Stromal cell of bone marrow (primary cell): ENCODE measurements at regions not wholly inside any gene's neighbourhood (a gene's known extent, or its start where the extent isn't known, plus 50 kb on each side); places are given as distances from the start of the nearest gene placed in this dataset.
A peak's percentile ranks its signal among the peaks of the same experiment; 100 is the strongest.

Source experiments
- DNase-seq: peaks from one replicate; pipeline ENCODE4 v3.0.0-alpha.2; 2012; ENCODE audit warnings: low read depth

DNA sequence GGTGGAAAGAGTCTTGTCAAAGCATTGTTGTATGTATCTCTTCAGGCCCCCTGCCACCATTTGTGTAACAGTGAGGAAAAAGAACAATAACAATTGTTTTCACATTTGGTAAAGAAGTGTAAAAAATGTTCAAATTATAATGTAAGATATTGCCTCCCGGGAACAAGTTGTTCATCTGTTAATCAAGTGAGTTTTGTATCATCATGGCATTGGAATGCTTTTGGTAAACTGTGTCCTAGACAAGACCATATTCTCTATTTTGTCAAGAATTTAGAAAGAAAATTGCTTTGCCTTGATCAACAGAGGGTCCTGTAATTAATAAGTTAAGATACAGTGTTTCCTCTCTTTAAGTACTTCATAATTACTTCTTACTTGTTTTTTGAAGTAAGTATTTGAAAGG lies 692.0 kb upstream of the NR5A2 start:
- DNase-seq: no peak

DNA sequence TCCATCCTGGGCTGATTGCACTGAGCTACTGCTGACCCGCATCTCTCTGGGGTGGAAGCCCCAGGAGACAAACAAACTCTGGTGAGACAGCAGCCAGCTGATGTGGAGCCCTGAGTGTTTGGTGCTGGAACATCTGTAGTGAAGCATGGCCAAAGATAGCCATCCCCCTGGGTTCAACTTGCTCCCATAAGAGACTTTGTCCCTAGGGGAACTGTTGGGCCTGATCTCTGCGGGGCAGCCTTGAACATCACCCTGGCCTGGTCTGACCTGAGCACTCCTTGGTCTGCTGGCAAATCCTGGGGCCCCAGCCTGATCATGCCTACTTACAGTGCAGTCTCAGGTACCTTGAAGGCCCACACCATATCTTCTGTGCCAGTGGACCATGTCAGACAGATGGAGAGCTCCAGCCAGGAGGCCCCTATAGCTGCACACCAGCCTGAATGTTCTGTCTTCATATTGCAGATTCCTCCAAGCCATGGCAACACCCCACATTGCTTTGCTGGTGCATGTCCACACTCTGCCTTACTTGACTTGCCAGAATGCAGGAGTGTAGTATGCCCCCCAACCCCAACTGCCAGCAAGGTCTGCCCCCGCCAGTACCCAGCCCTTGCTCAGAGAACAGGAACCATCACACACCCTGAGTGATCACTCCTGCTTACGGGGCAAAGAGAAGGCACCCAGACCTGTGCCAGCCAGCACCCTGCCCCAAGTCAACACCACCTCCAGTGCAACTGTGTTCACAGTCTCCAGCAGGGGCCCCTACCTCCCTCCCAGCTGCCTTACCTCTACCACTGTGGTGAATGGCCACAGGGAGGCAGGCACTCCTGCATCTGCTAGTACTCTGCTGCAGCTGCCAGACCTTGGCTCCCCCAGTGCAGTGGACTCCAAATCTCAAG lies 690.5 kb upstream of the NR5A2 start:
- no peak for DNase-seq

DNA sequence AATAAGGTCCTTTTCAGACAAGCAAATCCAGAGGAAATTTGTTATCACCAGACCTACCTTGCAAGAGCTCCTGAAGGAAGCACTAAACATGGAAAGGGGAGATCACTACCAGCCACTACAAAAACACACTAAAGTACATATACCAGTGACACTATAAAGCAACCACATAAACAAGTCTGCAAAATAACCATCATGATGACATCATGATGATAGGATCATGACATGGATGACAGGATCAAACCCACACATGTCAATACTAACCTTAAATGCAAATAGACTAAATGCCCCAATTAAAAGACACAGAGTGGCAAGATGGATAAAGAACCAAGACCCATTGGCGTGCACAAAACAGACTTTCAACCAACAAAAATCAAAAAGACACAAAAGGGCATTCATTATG lies 688.8 kb upstream of the NR5A2 start:
- DNase-seq: no peak

DNA sequence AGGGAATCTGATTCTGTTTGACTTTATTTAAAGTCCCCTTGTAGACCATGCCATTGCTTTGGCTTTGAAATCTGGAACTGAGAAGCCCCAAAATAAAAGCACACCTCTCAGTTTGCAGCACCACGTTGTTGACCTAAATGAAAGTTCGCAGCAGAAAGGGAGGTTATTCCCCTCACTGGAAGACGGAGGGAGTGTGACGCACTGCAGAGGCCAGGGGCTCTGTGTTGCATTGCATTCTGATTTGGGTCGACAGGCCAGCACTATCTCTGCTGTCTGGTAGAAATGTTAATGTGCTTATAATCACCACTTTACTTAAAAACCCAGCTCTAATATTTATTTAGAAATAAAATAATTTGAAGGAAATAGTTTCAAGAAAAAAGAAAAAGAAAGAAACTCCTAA lies 675.2 kb upstream of the NR5A2 start:
- no peak for DNase-seq

DNA sequence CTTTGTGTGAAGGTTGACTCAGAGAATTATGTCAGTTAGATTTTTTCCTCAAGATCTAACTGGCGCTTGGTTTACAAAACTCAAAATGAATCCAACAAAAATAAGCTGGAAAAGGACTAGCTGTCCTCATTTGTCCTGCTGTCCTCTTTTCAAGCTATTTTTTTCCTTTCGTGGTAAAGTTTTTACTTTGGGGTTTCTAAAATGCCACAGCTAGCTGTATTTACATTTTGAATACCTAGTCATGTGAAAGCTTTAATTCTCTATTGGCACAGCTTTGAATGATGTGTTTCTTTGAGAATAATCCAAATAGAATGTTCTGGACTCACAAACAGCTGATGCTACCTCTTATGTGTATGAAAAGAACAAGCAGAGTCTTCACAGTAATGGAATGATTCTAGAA lies 673.6 kb upstream of the NR5A2 start:
- DNase-seq: peak; percentile 6

DNA sequence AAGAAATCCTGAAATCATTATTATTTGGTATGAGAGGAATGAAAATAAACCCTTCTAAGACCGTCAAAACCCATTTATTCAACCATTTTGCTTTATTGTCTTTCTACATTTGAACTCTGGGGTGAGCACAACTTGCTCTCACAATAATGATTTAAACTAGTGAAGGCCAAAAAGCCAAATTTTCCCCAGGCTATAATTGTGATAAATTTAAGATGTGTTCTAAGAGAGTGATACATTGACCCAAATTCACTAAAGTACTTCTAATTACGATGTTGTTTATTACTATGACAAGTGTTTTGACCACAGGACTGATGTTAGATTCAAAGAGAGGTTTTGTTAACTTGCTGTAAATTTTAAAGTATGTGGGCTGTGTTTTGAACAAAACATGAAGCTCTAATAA lies 670.9 kb upstream of the NR5A2 start:
- DNase-seq: no peak

DNA sequence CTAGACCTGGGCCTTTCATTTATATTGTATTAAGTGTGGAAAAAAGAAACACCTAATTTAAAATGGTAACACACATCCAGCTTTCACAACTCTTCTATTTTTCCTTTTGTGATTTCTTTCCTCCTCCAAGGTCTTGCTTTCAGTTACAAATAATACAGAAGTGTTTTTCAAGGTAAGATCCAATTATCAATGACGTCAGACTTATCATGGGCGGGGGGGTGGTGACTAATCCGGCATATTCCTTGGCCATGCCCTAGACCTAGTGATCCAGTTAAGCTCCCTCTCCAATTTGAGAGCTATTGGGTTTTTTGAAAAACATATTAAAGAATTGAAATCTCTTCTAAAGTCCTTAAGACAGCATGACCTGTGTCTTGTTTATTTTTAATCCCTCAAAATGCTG lies 669.9 kb upstream of the NR5A2 start:
- DNase-seq: no peak

DNA sequence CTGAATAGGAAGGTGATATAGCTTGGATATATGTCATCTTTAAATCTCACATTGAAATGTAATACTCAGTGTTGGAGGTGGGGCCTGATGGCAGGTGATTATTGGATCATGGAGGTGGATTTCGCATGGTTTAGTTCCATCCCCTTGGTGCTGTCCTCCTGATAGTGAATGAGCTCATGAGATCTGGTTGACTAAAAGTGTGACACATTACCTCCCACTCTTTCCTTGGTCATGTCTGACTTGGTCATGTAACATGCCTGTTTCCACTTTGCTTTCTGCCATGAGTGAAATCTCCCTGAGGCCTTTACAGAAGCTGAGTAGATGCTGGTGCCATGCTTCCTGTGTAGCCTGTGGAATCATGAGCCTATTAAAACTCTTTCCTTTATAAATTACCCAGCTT lies 664.5 kb upstream of the NR5A2 start:
- no peak for DNase-seq

DNA sequence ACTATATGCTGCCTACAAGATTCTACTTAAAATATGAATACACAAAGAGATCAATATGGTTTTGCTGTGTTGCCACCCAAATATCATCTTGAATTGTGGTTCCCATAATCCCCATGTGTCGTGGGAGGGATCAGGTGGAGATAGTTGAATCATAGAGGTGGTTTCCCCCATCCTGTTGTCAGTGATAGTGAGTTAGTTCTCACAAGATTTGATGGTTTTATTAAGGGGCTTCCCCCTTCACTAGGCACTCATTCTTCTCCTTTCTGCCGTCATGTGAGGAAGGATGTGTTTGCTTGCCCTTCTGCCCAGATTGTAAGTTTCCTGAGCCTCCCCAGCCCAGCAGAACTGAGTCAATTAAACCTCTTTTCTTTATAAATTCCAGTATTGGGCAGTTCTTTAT lies 654.4 kb upstream of the NR5A2 start:
- no peak for DNase-seq

DNA sequence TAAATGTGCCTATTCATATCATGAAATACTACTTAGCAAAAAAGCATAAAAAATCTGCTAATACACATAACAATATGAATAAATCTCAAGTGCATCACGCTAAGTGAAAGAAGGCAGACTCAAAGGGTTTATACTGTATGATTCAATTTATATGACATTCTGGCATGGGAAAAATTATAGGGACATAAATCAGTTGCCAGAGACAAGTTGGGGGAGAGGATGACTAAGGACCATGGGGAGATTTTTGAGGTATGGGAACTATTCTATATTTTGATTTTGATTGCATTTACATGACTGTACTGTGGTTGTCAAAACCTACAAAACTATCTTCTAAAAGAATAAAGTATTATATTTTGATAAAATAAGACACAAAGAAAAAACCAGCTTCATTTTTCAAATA lies 650.3 kb upstream of the NR5A2 start:
- DNase-seq: no peak

DNA sequence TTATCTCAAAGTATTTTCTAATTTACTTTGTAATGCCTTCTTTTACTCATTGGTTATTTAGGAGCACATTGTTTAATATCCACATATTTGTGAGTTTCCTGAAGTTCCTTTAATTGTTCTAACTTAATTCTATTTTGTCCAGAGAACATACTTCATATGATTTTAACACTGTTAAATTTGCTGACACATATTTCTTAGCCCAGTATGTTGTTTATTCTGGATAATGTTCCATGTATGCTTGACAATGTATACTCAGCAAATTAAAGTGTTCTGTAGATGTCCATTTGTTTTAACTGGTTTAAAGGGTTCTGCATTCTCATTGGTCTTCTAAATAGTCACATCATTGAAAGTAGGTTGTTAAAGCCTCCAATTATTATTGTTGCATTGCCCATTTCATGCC lies 643.7 kb upstream of the NR5A2 start:
- no peak for DNase-seq

DNA sequence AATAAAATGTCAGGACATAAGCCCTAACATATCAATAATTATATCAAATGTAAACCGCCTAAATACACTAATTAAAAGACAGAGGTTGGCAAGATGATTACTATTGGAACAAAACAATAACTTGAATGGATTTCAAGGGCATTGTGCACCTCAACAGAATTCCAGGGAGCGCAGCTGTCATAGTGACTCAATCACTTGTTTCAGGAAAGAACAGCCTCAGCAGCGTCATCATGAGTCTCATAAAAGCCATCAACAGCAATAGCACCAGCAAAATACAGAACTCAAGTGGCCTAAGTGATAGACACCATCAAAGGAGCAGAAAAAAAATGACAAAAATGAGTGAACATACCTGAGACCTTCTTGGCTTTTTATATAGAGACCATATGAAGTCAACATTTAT lies 632.7 kb upstream of the NR5A2 start:
- no peak for DNase-seq

DNA sequence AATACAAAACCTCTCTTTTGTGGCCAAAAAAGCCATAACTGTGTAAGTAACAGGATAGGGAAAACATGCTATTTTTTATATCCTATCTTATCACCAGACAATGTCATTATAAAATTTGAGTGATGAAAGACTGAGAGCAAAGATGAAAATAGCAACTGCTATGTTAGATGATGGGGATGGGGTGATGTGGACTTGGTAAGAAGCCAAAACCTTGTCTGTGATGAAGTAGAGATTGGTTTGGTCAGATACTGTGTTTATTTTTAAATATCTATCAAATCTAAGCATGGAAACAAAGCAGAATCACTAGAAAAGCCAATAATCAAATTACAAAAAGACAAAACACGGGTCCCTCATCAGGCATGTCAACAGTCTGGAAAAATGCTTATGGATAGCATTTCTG lies 631.1 kb upstream of the NR5A2 start:
- no peak for DNase-seq

DNA sequence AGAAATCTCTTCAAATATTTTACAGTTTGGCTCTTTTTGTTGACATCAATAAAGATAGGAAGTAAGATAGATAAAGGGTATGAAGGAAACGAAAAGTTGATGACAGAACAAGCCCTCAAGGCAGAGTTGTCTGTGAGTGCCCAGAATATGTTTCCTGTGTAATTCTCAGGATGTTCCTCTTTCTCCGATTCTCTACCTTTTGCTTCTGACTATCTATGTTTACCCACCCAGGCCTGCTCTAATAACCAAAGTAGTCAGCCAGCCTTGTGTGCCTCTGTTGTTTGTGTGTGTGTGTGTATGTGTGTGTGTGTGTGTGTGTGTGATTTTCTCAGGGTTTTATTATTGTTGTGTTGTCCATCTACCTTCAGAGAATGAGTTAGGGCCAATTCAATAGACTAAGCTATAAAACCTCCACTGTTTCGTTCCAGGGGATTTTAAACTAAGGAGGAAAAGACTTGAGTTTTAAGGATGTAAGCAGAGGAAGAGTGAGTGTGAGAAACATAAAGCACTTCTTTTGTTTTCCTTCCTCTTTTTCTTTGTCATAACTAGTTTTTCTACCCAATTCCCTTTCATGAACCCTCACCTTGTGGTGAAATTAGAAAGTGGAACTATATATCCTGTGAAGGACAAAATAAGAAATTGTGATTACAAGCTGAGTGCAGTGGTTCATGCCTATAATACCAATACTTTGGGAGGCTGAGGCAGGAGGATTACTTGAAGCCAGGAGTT lies 627.4 kb upstream of the NR5A2 start:
- no peak for DNase-seq

DNA sequence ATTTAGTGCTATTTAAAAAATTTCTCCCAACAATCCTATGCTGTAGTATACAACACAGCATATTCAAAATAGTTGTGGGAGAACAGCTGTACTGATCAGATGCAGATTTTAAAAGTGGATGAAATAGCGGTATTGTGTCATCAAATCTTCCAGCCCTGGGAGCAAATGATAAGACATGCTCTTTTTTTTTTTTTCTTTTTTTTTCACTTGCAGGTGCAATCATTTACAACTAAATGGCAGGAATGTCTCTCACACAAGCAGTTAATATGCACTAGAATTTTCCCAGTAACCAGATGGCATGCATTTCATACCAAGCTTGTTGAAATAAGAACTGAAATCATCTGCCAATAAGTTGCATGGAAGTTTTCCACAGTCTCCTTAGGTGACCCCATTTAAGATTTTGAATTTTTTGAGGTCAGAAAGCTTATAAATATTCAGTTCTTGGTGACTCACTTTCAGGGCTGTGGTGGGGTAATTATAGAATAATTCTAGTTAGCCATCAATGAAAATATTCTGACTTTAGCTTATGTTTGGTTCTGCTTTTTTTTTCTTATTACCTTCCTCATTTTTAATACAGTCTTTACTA lies 623.9 kb upstream of the NR5A2 start:
- peak; percentile 59 for DNase-seq

DNA sequence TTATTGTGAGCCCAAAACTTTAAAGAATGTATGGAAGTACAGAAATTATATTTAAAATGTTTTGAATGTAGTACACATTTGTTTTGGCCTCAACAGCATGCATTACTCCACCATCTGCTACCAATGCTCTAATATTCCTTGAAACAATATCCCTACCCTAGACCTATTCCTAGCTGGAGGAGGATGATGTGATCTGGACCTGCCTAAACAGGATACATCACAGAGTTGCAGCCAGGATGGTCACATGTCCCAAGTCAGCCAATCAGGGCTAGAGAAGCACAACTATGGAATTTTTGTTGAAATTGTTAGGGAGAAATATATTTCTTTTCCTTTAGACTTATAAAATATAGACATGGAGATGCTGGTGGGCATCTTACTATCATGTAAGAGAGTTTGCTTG lies 623.3 kb upstream of the NR5A2 start:
- peak; percentile 17 for DNase-seq

DNA sequence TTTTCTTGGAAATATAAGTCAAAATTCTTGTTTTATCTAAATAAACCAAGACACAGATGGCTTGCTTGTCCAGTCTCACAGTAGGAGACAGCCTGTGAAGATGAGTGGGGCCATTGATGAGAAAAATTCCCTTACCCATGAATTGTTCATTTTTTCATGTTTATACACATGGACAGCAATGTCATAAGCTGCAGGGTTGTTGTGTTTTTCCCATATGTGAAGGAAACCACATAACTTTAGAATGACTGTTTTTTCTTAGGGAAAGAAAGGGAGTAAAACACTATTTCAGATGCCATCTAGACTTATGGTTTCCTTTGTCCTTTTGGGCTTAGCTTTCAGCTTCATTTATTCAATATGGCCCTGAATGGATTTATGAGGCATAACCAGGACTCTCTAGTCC lies 622.5 kb upstream of the NR5A2 start:
- DNase-seq: no peak

DNA sequence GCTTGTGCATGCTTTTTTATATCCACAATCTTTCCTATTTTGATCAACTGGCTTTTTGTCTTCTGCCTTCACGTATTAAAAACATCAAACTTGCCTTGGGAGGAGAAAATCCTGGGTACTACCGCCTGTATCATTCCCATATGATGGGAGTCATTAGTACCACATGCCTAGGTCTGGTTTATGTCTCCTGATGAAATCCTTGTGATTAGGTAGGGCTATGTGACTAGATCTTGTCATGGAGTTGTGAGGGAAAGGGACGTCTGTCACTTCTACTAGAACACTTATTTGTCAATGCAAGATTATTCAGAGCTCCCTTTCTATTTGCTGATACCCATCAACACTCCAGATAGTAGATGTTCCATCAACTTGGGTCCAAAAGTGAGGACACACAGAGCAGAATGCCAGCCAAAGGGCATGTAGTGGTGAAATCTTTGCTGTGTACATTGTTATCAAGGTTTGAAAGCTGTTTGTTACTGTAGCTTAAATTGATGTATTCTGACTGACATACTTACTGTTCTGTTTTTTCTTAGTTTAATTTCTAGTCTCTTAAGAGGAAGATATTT lies 621.8 kb upstream of the NR5A2 start:
- DNase-seq: no peak

DNA sequence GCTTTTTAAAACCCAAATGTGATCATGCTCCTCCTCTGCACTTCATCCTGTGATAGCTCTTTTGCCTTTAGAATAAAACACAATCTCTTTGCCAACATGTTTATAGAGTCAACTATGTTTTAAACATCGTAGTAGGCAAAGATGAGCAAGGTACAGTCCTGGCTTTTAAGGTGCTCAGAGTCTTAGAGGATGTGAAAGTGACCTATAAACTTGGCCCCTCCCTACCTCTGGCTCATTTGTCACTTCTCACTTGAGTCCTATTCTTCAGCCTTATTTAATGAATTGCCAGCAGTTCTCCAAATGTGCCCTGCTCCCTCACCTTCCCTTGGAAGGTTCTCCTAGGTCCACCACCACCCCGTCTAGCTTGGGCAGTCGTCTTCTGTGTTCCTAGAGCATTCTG lies 617.0 kb upstream of the NR5A2 start:
- no peak for DNase-seq

DNA sequence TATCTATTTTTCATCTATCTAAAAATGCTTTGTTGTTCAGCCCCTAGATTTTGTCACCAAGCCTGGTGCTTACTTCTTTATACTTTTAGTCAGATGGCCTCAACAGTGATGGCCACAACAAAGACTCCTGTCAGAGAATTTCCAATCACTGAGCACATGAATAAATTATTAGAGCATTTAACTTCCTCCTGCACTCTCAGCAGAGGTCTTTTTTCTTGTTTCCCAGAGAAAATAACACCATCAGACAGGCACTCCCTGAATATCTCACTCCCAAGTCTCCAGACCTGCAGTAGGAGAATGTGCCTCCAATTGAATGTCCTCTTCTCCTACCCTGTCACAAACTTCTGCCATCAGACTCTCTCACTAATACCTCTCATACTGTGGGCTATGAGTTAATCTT lies 616.0 kb upstream of the NR5A2 start:
- DNase-seq: no peak

DNA sequence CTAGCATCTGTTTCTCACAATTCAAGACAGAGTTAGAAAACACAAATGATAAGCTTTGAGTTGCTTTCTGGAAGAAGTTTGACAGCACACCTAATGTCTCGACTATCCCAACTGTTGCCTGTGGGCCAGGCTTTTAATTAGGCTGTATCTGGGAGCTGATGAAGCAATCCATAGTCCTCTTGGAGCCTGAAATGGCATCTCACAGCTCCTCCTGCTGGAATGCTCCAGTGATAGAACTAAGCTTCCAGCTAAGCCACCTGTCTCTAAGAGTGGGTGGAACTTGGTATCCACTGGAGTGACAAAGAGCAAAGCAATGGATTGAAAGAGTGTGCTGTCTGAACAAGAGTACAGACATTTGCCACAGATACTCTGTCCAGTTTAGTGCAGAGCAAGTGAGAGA lies 605.3 kb upstream of the NR5A2 start:
- DNase-seq: no peak

DNA sequence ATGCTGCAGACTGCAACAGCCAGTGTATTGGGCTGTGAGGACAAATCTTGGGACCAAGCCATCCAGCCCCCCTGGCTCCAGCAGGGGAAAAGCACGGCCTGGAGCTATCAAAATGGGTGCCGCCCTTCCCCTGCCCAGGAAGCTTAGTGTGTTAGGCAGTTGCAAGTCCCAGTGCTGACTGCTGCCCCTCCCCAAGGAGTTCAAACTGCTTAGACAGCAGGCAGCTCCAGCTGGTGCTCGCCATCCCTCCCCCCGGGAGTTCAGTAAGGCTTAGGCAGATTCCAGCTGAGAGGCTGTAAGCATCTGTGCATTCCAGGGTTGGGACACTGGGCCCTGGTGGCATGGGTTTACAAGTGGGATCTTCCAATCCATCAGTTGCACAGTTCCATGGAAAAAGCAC lies 579.6 kb upstream of the NR5A2 start:
- no peak for DNase-seq

DNA sequence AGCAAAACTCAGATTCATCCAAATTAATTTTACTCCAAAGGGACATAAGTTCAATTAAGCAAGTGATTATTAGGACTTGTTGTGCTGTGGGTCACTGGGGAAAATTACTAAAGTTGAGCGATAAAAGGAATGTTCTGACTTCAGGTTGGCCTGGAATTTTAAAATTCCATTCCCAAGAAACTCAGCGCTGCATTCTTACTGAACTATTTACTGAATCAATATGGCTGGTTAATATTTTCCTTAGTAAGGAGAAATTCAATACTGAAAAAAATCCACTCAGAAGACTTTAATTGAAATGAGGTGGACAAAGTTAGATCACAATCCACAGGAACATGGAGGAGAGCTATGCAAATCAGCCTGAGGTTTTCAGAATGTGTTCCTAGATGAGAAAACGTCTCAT lies 578.9 kb upstream of the NR5A2 start:
- DNase-seq: no peak
